ENCODE measurements at regions not wholly inside any gene's neighbourhood (a gene's known extent, or its start where the extent isn't known, plus 50 kb on each side); places are given as distances from the start of the nearest gene placed in this dataset.

DNA sequence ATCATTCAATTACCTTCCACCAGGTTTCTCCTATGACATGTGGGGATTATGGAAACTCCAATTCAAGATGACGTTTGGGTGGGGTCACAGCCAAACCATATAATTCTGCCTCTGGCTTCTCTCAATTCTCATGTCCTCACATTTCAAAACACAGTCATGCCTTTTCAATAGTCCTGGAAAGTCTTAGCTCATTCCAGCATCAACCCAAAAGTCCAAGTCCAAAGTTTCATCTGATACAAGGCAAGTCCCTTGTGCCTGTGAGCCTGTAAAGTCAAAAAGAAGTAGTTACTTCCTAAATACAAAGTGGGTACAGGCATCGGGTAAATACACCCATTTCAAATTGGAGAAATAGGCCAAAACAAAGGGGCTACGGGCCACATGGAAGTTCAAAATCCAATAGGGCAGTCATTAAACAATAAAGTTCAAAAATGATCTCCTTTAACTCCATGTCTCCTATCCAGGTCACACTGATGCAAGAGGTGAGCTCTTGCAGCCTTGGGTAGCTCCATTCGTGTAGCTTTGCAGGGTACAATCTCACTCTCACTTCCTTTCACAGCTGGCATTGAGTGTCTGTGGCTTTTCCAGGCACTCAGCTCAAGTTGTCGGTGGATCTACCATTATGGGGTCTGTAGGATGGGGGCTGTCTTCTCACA is 112.9 kb downstream of the FCRL5 start:
- TF ChIP-seq ZFP30 (CRISPR knock-in tag; IDR thresholded peaks at IDR 0.05), result no peak
- no peak for TF ChIP-seq POU6F1 (CRISPR knock-in tag; IDR thresholded peaks at IDR 0.05; ENCODE audit: borderline replicate concordance, low read depth)
- no peak for TF ChIP-seq CREB5 (CRISPR knock-in tag; IDR thresholded peaks at IDR 0.05; ENCODE audit: low read depth)
- no peak for TF ChIP-seq PATZ1 (CRISPR knock-in tag; IDR thresholded peaks at IDR 0.05; ENCODE audit: borderline replicate concordance)
- TF ChIP-seq, protein P1, sequence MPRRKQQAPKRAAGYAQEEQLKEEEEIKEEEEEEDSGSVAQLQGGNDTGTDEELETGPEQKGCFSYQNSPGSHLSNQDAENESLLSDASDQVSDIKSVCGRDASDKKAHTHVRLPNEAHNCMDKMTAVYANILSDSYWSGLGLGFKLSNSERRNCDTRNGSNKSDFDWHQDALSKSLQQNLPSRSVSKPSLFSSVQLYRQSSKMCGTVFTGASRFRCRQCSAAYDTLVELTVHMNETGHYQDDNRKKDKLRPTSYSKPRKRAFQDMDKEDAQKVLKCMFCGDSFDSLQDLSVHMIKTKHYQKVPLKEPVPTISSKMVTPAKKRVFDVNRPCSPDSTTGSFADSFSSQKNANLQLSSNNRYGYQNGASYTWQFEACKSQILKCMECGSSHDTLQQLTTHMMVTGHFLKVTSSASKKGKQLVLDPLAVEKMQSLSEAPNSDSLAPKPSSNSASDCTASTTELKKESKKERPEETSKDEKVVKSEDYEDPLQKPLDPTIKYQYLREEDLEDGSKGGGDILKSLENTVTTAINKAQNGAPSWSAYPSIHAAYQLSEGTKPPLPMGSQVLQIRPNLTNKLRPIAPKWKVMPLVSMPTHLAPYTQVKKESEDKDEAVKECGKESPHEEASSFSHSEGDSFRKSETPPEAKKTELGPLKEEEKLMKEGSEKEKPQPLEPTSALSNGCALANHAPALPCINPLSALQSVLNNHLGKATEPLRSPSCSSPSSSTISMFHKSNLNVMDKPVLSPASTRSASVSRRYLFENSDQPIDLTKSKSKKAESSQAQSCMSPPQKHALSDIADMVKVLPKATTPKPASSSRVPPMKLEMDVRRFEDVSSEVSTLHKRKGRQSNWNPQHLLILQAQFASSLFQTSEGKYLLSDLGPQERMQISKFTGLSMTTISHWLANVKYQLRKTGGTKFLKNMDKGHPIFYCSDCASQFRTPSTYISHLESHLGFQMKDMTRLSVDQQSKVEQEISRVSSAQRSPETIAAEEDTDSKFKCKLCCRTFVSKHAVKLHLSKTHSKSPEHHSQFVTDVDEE (CRISPR knock-in tag; IDR thresholded peaks at IDR 0.05), result no peak
- TF ChIP-seq ZNF565 (CRISPR knock-in tag; conservative IDR thresholded peaks at IDR 0.05; ENCODE audit: low read depth), result no peak

Data from SK-N-SH treated with all-trans-retinoic acid at 6 μM for 48 hours (cell line).